ENCODE measurements at regions not wholly inside any gene's neighbourhood (a gene's known extent, or its start where the extent isn't known, plus 50 kb on each side); places are given as distances from the start of the nearest gene placed in this dataset.

GRCh38 chr6:155706806-155707205 is 251.2 kb upstream of the NOX3 start:
- DNase-seq: no peak

DNA sequence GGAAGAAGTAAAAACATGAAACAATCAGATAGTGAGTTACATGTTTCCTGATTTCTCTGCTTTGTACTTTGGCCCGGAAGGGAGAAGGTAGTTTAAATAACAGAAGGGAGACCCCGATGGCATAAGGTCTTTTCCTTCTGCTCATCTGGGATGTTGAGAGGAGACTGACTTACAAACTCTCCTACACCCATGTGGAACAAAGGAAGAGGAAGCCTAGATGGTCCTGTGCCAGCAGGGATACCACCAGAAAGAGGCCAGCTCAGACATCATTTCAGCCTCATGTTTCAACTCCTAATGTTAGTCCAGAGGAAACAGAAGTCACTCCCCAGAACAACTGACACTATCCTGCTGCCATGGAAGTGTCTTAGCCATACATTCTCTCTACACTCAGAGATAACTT is 250.7 kb upstream of the NOX3 start:
- DNase-seq: no peak

DNA sequence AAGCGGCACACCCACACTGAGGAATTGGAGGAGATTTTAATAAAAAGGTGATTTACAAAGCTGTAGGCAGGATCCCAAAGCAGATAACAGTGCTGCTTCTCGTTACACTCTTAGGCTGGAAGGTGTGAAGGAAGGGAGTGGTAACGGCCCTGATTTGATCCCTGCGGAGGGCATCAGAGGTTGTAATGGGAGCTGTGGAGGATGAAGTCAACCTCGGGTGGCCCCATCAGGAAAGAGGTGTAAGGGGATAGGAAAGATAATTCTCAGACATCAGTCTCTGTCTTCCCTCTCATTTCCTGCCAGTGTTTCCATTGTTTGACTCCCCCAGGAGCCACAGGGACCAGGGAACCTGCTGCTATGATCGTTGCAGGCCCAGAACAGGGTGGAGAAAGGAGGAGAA is 245.7 kb upstream of the NOX3 start:
- DNase-seq: no peak

- no peak for DNase-seq
Observed at GRCh38 chr6:155695495-155695894, 239.9 kb upstream of the NOX3 start.

GRCh38 chr6:155694419-155694790 is 238.8 kb upstream of the NOX3 start:
- DNase-seq: no peak

DNA sequence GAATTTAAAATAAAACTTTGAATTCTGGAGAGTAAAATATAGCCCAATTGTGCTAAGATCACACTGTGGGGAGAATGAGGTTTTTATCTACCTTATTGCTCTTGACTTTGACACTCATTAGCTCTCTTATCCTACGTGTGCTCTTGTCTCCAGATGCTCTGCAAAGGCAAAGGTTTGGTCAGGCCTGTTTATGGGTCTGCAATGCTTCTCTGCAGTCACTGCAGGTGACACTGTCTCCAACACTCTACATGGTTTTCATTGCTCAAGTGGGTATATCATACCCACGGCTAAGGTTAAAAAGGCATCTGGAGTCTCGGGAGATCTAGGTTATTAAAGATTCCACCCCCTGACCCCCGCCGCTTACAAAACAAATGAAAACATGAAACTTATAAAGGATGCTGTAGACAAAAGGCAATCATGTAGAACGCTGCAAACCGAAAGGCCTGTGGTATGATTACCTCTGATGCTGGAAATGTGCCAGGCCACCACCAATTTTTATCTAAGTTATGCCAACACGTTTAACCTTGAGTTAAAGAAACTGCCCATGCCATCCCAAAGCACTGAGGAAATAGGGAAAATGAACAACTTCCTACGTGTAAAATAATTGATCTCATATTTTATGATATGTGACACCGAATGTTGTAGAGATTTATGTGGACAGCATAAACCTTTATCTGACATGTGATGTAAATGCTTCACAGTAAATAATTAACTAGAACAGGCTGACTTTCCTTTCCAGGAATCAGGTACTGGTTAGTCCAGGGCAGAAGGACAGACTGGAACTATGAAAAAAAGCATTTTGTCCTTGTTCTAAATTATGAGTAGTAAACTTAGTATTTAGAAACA is 238.2 kb upstream of the NOX3 start:
- DNase-seq: no peak

DNA sequence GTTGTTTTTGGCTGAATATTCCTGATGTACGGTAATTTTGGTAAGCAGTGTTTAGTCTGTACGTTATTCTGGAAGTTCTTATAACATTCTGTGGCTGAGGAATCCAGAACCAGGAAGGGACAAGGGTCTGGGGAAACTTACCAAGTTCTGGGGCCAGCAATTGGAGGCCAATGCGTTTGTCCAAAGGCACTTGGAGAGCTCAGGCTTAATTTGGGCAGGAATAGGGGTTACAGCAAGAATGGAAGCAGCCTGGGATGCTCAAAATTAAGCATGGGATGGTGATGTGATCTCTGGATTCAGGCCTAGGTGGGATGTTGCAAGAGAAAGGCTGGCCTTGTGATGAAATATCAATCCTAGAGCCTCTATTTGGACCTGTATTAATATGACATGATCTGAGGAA is 235.2 kb upstream of the NOX3 start:
- no peak for DNase-seq

DNA sequence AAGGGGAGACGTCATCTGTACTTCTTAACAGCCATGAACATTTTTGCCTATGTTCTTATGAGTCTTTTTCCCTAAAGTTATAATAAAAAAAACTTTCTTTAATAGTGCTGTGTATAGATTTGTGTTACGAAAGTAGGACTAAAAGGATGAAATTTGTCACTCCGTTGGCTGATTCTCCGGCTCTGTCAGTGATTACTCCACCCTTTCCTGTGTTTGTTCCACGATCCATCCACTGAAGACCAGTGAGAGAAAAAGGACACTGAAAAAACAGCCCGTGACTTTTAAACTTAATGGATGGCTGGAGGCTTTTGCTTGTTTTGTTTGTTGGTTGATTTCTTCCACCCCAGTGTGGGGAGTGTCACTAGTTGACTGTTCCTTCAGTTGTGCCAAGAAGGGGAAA is 232.0 kb upstream of the NOX3 start:
- DNase-seq: no peak

GRCh38 chr6:155684416-155685196 is 229.0 kb upstream of the NOX3 start:
- DNase-seq: no peak

DNA sequence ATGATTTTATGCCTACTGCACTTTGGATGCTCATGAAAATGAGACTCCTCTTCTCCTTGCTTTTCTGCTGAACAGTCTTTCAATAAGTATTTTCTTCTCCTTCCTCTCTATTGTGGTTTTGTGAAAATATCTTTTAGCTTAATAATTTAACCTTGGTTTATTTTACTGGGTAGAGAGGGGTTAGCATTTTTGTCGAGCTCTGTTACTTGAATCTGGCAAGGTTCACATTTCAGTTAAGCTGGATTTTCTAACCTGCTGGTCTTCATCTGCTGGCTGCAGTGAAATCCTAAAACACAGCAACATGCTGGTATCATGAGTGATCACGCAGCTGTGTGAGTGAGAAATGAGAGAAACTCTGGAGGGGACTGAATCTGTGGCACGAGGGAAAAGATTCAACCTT is 222.7 kb upstream of the NOX3 start:
- no peak for DNase-seq

- no peak for DNase-seq
Observed at GRCh38 chr6:155676346-155676745, 220.7 kb upstream of the NOX3 start.

GRCh38 chr6:155670655-155671054 is 215.0 kb upstream of the NOX3 start:
- DNase-seq: no peak

DNA sequence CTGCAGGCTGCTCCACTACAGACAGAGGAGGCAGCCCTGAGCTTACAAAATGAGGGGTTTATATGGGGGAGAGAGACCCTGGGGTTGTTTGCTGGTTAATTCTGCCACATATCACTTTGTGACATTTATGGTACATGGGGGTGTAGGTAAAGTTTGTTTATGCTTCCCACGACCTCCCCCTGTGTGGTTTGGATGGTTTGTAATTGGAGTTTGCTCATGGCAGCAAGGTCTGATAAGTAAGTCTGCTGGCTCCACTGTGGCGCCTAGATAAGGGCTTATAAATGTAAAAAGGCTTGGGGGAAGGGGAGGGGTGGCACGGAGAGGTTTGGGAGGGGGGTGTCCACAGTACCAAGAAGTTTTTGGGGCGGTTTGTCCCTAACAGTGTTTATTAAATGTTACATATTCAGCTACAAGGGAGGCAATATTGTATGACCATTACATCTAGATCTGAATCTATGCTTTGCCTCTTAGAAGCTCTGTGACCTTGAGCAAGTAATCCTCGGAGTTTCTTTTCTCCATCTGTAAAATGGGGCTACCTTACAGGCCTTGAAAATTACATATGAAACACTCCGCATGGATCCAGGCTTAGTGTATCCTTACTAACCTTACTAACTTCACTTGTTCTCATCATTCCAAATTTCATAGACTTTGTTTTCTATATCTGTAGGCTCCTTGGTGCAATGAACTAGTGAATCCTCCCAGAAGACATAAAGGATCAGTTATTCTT is 204.8 kb upstream of the NOX3 start:
- no peak for DNase-seq

- no peak for DNase-seq
Observed at GRCh38 chr6:155656024-155656423, 200.4 kb upstream of the NOX3 start.

GRCh38 chr6:155654474-155654873 is 198.8 kb upstream of the NOX3 start:
- DNase-seq: no peak

DNA sequence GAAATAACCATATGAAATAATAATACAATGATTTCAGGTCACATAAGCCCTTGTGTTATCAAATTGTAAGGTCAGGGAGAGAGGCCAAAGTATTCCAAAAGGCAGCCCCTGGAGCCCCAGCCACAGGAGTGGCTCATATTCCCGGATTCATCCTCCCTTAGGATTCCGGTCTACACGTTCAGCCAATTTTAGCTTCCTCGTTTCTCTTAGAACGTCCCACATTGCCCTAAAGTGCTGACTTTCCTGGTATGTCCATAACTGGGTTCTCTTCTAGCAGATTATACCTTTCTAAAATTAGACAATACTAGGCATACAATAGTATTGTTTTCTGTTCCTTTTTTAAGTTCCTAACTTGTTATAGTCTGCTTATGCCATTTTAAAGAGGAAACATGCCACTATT is 192.7 kb upstream of the NOX3 start:
- no peak for DNase-seq

DNA sequence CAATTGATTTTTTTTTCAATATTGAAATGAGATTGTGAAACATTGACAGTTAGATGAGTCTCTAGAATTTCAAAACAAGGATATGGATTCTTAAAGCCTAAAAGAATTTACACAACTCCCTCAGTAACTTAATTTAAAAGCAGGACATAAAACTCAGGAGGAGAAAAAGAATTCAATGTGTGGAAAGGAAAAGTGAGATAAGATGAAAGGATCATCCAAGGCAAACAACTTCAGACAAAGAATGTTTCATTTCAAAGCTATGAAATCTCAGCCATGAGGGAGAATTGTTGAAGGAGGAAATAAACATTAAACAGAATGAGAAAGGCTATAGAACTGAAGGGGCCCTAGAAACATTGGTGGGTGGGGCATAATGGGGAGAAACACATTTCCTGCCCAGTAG is 191.7 kb upstream of the NOX3 start:
- DNase-seq: no peak

DNA sequence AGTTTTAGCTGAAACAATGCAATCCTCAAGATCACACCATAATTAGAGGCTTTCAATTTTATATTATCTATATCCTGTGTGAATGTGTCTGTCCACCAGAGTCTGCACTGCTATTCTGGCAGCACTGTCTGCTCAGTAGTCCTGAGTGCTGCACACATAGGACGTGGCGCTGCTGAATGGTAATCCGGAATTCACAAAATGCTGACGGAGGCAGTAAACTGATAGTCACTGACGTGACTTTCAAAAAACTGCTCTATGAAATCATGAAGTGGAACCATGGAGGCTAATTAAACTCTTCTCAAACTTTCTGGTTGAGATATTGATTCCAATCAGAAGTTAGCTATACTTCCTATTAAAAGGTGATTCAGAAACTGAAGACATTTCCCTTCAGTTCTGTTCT is 190.8 kb upstream of the NOX3 start:
- no peak for DNase-seq

DNA sequence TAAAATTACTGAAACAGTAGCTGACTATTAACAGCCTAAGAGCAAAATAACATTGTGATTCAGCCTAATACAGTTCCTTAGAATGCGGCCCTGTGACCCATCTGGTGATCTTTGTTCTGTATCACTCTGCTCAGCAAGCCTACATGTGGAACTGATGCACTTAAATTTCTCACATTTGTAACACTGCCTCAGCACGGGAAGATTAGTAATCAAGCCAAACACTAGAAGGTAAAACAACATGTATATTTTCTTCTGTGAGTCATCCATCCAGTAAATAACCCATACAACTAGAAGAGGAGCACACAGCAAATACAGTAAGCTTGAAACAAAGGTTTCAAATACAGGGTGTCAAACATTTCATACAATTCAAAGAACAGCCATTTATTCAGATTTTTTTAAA is 189.7 kb upstream of the NOX3 start:
- DNase-seq: no peak

DNA sequence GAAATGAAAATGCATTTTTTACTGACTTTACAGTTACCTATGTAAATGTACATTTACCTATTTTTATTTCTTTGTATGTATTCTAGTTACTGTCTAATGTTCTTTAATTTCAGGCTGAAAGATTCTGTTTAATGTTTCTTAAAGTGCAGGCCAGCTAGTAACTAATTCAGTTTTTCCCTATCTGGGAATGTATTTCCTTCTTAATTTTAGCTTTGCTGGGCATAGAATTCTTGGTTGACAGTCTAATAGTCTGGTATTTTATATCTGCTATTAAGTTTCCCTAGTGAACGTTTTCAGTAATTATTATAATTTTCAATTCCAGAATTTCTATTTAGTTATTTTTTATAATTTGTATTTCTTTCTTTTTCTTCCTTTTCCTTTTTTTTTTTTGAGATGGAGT is 186.0 kb upstream of the NOX3 start:
- DNase-seq: no peak

DNA sequence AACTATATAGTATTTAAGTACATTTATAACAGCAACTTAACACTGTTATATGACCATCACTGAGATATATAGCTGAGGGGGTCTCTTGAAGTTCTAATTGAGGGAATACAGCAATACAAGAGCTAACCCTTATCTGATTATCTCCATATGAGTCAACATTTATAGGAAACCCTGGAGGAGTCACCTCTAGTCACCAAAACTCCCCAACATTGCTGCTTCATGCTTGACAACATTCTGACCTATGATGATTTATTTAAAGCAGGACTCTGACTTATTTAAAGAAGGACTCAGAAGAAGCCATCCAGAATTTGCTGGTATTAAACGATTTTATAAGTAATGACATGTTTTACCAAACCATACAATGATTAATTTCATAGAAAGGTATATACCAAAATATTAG is 182.6 kb upstream of the NOX3 start:
- no peak for DNase-seq

GRCh38 chr6:155635416-155635815 is 179.8 kb upstream of the NOX3 start:
- no peak for DNase-seq

- no peak for DNase-seq
Observed at GRCh38 chr6:155630085-155630484, 174.4 kb upstream of the NOX3 start.

GRCh38 chr6:155629652-155630051 is 174.0 kb upstream of the NOX3 start:
- no peak for DNase-seq

Data from activated T-cell treated with anti-CD3 and anti-CD28 coated beads, Interleukin-2, amount 50 U/mL, for 48 hours (primary cell).